ENCODE measurements at regions not wholly inside any gene's neighbourhood (a gene's known extent, or its start where the extent isn't known, plus 50 kb on each side); places are given as distances from the start of the nearest gene placed in this dataset.
"Not testable (repeated sequence)": the region's sequence is repeated elsewhere in the genome, so short reads cannot be mapped to it uniquely, and the experiment has no call there.

DNA sequence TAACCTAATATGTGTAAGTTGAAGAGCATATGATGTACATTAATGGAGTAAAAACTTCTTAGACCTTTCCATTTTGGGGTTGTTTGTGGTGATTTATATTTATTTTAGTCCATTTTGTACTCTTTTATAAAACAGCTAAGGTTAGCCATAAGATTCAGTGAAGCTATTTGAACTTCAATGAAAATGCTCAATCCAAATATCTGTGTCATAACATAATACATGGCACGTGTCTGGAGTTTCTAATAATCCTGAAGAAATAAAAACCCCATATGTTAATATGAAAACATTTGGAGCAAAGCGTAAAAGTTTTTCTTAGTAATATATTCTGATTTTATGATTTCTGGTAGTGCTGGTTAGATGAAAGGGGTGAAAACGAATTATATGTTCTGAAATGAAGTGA lies 1729.7 kb downstream of the PCDH9 start:
- H3K4me3 ChIP-seq (ENCODE audit: low read depth, low read length): no peak overlapping the region
- TF ChIP-seq, protein P1, sequence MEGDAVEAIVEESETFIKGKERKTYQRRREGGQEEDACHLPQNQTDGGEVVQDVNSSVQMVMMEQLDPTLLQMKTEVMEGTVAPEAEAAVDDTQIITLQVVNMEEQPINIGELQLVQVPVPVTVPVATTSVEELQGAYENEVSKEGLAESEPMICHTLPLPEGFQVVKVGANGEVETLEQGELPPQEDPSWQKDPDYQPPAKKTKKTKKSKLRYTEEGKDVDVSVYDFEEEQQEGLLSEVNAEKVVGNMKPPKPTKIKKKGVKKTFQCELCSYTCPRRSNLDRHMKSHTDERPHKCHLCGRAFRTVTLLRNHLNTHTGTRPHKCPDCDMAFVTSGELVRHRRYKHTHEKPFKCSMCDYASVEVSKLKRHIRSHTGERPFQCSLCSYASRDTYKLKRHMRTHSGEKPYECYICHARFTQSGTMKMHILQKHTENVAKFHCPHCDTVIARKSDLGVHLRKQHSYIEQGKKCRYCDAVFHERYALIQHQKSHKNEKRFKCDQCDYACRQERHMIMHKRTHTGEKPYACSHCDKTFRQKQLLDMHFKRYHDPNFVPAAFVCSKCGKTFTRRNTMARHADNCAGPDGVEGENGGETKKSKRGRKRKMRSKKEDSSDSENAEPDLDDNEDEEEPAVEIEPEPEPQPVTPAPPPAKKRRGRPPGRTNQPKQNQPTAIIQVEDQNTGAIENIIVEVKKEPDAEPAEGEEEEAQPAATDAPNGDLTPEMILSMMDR (IDR thresholded peaks at IDR 0.05; ENCODE audit: borderline replicate concordance, insufficient read depth, low read depth, low read length): no peak

DNA sequence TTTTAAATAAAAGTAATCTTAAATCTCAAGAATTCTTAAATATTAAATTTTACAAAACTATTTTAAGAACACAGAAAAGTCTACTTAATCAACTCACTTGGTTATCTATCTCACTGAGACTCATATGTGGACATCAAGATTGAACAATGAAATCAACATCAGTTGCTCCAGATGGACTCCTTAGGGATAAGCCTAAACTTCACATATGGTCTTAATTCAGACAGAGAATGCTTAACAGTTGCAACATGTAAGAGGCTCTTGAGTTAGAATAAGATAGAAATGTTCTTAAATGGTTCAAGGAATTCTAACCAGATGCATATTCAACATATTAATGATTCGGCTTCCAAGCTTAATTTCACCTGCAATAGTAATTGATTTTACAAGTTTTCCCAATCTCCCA lies 1730.9 kb downstream of the PCDH9 start:
- H3K4me3 ChIP-seq (ENCODE audit: low read depth, low read length): no peak overlapping the region
- TF ChIP-seq, protein P1 (IDR thresholded peaks at IDR 0.05; ENCODE audit: borderline replicate concordance, insufficient read depth, low read depth, low read length): no peak

DNA sequence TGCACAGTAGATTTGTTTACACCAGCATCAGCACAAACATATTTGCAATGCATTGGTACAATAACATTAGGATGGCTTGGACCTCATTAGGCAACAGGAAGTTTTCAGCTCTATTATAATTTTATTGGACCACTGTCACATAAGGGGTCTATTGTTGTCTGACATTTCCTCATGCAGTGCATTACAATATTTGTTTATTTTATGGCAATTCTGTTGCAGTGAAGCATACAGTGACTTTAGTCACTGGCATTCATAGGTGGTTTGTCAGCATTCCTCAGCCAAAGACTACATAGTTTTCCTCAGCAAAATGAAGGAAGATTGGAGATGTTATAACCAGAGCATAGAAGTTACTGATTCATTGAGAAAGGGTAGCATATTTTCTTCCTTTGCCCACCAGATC lies 1732.9 kb downstream of the PCDH9 start:
- TF ChIP-seq, protein P1 (IDR thresholded peaks at IDR 0.05; ENCODE audit: borderline replicate concordance, insufficient read depth, low read depth, low read length): no peak
- H3K4me3 ChIP-seq (ENCODE audit: low read depth, low read length): no peak overlapping the region

DNA sequence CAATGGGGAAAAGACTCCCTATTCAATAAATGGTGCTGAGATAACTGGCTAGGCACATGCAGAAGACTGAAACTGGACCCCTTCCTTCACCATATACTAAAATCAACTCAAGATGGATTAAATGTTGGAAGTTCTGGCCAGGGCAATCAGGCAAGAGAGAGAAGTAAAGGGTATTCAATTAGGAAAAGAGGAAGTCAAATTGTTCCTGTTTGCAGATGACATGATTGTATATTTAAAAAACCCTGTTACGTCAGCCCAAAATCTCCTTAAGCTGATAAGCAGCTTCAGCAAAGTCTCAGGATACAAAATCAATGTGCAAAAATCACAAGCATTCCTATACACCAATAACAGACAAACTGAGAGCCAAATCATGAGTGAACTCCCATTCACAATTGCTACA lies 1739.4 kb downstream of the PCDH9 start:
- H3K4me3 ChIP-seq (ENCODE audit: low read depth, low read length): not testable (repeated sequence)

DNA sequence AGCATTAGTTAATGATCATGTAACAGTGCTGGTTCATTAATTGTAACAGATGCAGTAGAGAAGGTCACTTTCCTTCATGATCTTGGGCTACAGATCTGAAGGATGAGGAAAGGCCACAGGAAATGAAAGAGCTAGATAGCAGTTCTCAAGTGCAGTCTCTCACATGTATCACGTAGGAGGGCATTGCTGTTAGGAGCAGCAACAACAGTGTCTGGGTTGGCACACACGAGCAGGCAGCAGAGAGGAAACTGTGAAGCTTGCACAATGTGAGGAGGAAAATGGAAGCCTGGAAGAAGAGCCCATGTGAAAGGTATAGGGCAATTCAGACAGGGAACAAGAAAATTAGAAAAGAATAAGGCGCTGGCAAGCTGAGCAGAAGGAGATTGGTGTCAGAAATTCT lies 1741.5 kb downstream of the PCDH9 start:
- H3K4me3 ChIP-seq (ENCODE audit: low read depth, low read length): no peak overlapping the region
- TF ChIP-seq, protein P1 (IDR thresholded peaks at IDR 0.05; ENCODE audit: borderline replicate concordance, insufficient read depth, low read depth, low read length): no peak

DNA sequence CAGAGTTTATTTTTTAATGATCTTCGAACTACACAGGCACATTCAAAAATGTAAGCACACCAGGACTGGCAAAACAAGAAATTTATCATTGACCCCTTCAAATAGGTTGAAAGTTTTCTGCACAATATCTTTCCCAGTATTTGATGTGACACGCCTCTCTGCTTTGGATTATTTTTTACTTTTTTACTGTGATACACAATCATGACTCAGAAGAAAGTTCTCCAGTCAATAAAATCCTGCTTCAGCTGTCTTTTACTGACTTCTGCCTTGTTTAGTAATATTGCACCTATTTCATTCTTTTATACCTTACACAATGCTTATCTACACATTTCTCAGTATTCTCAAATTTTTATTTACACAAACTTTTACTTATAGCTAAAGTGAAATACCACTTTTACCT lies 1750.4 kb downstream of the PCDH9 start:
- no peak overlapping the region for H3K4me3 ChIP-seq (ENCODE audit: low read depth, low read length)
- TF ChIP-seq, protein P1 (IDR thresholded peaks at IDR 0.05; ENCODE audit: borderline replicate concordance, insufficient read depth, low read depth, low read length): no peak

DNA sequence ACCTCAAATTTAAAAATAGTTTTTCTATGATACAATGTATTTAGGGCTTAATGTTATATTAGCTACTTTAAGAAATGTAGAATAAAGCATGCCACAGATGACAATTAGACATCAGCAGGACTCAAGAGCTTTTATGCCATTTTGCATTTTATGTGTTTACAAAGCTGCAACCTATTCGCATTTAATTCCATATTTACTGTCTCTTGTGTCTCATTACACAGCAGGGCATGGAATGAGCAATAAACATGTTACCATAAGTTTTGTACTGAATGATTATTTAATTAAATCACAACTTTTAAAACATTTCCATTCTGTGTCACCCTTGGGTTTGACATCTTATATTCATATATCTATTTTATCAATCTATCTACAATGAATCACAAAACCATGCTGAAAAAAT lies 1756.9 kb downstream of the PCDH9 start:
- TF ChIP-seq, protein P1 (IDR thresholded peaks at IDR 0.05; ENCODE audit: borderline replicate concordance, insufficient read depth, low read depth, low read length): no peak
- H3K4me3 ChIP-seq (ENCODE audit: low read depth, low read length): no peak overlapping the region

DNA sequence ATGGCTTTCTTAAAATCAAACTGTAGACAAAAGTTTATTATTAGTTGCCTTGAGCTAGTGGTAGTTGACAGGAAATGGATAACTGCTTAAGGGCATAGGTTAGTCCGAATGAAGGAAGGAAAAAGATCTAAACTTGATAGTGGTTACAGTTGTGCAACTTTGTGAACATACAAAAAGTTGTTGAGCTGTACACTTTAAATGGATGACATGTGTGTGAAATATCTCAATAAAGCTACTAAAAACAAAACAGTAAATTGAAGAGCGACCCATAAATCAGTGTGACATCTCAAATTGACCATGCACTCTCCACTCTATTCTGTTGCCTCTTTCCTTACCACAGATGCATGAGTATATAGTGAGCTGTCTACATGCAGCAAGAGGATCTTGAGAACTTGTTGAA lies 1757.8 kb downstream of the PCDH9 start:
- no peak overlapping the region for H3K4me3 ChIP-seq (ENCODE audit: low read depth, low read length)

More for the DNA sequence above, 1757.8 kb downstream of the PCDH9 start:
- TF ChIP-seq, protein P1 (IDR thresholded peaks at IDR 0.05; ENCODE audit: borderline replicate concordance, insufficient read depth, low read depth, low read length): no peak
